ENCODE measurements at regions not wholly inside any gene's neighbourhood (a gene's known extent, or its start where the extent isn't known, plus 50 kb on each side); places are given as distances from the start of the nearest gene placed in this dataset.
A peak's percentile ranks its signal among the peaks of the same experiment; 100 is the strongest.

DNA sequence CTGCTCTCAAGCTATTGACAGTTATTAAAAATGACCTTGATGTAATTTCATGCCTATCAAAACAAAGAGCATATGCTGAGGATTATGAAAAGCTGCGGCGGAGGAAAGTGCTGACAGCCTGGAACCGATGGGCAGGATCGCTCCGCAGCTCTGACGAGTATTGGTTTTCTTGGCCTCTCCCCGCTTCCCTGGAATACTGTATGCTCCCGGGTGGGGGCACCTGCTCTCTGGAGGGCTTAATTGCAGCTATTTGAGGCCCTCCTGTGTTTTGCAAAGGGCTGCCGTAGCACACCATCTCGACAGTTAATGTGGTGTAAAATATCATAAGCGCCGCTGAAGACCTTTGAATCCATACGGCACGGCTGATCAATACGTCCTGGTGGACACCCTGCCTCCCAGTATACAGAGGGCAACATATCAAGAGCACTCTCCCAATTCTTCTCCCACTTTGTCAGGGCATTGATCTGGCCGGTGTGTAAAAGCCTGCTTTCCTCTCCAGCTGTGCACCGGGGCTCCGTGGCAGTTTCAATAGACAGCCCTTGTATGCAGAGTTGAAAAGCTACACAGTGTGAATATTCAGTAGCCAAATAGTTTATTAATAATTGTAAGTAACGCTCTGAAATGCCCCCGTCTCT lies 662.4 kb downstream of the GALR1 start:
- peak; percentile 15 for DNase-seq

GRCh38 chr18:77918730-77919129 lies 669.1 kb downstream of the GALR1 start:
- DNase-seq, result no peak

GRCh38 chr18:77919923-77920322 lies 670.3 kb downstream of the GALR1 start:
- no peak for DNase-seq

- no peak for DNase-seq
These were observed 685.7 kb downstream of the GALR1 start for GRCh38 chr18:77935342-77935741.

GRCh38 chr18:77940566-77940965 lies 690.9 kb downstream of the GALR1 start:
- DNase-seq, result no peak

GRCh38 chr18:77944533-77944932 lies 694.9 kb downstream of the GALR1 start:
- DNase-seq, result no peak

DNA sequence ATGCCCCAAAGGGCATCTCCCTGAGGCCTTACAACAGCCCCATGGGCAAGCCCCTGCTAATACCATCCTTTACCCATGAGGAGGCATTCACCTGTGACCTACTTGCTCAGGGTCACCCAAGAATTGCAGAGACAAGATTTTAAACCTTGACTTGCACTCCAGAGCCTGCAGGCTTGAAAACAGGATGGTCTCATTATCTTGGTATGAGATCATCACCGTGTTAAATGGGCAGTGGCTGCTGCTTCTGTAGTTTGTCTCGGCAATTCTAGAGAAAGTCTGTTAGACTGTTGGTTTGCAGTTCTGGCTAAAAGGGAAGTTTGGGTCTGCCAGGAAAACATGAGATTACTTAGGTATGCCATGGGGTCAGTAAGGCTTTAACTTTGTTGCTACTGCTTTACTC lies 698.9 kb downstream of the GALR1 start:
- DNase-seq, result peak; percentile 7

GRCh38 chr18:77949355-77949973 lies 699.8 kb downstream of the GALR1 start:
- DNase-seq, result no peak

DNA sequence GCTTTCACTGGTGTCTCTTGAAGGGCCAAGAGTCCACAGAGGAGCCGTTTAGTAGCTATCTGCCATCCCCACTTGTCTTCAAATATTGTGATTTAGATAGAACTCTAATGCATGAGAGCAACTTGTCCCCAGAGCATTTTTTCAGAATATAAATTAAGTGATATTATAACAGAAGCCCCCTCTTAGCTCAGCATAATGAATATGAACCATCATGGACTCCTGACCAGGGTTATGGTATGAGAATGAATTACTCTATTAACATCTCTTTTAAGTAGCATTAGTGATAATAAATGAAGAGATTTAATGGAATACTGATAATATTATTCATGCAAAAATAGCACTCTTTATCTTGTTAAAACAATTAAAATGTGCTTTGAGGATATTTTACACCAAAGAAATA lies 709.6 kb downstream of the GALR1 start:
- DNase-seq, result no peak

GRCh38 chr18:77960791-77961410 lies 711.3 kb downstream of the GALR1 start:
- DNase-seq, result no peak

- DNase-seq, result no peak
These were observed 717.4 kb downstream of the GALR1 start for GRCh38 chr18:77967071-77967470.

DNA sequence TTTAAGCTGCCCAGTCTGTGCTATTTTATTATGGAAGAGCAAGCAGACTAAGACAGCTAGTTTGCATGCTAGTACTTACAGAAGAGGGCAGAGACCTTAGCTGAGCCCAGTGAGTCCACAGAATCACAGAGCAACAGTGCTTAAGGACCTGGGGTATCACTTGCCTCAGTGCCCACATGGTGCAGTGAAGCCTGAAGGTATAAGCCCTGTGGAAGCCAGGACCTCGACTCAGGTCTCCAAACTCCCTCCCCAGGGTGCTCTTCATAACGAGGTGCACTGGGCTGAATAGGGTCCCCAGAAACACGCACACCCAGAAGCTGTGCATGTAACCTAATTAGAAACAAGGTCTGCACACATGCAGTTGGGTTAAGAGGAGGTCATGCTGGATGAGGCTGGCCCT lies 718.1 kb downstream of the GALR1 start:
- DNase-seq, result no peak

DNA sequence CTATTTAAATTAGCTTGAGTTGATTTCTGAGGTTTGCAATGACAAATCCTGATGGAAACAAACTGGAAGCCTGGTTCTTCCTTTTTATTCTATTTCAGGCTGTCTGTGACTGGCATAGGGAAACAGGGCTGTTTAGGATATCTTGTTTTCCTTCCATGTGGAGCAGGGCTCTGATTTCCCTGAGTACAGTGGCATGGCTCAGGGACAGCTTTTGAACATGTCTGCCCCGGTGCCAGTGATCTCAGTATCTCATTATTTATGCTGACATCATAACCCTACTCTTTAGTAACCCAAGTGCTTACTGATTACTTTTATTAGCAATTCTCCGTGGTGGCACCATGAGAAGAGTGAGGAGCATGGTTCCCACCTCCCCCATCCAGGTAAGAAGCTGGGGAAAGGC lies 720.3 kb downstream of the GALR1 start:
- no peak for DNase-seq

DNA sequence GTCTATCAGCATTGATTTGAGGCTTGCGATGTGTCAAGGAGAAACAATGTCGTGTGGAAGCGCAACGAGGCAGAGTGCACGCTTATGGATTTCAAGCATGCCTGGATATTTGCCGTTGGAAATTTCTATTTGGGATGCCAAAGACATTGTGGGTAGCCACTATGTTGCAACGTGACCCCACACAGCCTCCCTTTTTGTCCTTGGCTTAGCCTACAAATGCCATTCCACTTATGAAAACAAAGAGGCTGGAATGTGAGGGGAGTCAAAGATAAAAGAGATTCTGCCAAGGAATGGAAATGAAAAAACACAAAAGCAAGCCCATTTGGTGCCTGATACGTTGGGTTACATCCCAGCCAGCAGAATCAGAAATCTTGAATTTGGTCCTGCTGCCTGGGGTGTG lies 721.2 kb downstream of the GALR1 start:
- DNase-seq, result no peak

GRCh38 chr18:77973745-77974144 lies 724.1 kb downstream of the GALR1 start:
- DNase-seq, result no peak

DNA sequence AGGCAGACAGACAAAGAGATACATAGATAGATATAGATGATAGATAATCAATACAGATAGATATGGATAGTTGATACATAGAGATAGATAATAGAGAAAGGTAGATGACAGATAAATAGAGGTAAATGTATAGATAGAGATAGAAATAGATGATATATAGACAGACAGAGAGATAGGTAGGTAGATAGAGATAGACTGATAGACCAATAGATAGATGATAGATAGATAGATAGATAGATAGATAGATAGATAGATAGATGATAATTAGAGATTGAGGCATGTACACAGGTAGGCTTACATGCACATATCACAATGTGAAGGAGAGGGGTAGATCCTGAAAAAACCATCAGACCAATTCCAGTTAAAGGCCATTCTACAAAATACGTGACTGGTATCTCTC lies 724.7 kb downstream of the GALR1 start:
- DNase-seq, result no peak

DNA sequence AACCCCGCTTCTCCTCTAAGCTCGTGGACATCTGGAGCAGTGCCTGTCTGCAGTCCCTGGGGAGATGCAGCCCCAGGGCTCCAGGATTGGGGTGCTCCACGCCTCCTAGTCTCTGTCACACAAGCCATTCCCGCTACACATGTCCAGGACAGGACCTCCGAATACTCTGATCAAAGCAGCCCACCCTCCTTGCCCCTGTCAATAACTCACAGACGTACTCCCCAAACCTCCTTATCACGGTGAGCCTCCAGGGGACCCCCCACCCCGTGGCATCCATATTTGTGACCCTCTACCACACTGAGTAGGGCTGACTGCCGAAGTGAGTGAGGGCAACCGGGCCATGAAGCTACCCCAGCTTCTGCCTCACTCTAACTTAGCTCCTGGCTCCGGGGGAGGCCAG lies 727.7 kb downstream of the GALR1 start:
- DNase-seq, result no peak

DNA sequence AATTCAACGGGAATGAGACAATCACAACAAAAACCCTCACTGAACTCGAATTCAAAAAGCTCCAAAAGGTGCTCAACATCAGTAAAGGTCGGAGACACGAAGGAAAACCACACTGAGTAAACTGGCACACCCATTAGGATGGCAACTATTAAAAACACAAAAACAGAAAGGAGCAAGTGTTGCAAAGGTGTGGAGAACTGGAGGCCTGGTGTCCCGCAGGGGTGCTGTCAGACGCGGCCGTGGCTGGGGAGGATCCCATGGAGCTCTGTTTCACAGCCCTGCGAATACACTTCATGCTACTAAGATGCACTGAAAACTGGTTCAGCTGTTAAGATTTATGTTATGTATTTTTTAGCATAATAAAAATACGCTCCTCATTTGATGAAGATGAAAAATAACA lies 730.6 kb downstream of the GALR1 start:
- DNase-seq, result no peak

GRCh38 chr18:77981874-77982273 lies 732.2 kb downstream of the GALR1 start:
- DNase-seq, result no peak

- no peak for DNase-seq
These were observed 733.6 kb downstream of the GALR1 start for GRCh38 chr18:77983270-77983669.

DNA sequence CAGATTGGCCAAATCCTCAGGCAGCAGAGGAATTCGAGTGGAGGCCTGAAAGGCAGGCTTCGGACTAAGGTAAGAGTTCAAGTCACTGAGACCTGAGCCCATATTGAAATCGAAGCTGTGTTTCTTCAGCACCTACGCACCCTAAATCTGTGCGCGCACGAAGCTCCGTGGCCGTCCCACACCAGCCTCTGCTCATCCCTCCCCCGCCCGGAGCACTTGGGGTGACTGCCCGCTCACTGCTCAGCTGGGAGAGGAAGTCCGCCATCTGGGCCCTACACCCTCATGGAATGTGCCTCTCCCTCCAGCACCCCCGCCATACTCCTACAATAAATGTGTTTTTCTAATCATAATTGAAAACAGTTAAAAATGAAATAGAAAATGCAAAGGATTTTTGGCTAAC lies 734.5 kb downstream of the GALR1 start:
- no peak for DNase-seq

- no peak for DNase-seq
These were observed 735.2 kb downstream of the GALR1 start for GRCh38 chr18:77984833-77985232.

DNA sequence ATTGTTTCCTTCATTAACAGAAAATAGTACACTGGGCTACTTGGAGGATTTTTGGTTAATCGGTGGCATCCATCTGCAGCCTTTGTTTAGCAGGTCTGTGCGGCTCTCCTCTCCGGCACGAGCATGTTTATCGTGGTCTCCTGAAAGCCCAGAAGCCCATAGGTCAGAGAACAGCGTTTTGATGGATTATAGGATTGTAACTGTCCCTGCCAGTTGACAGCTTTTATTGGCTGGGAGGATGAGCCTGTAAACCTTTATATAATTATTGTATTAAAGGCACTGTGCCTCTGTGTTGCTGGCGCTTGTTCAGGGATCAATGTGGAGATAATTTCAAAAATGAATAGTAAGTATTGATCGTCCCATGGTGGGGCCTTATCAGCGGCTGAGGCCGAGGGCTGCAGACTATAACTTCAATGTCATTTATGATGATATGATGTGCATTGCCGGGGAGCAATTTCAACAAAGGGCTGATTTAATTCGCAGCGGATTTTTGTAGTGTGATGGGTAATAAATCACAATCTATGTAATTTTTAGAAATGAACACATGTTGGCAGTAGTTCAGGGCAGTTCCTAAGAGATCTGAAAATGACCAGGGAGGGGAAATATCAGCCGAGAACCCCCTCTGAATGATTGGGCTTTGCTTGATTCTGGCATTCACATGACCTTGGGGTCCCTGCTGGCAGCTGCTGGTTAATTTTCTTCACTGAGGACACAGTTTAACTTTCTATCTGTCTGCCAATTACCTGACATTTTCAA lies 736.1 kb downstream of the GALR1 start:
- DNase-seq, result no peak

All from tongue (tissue), 1 donor.